Glutamatergic neuron (in vitro differentiated cells): ENCODE measurements at regions not wholly inside any gene's neighbourhood (a gene's known extent, or its start where the extent isn't known, plus 50 kb on each side); places are given as distances from the start of the nearest gene placed in this dataset.
A peak's percentile ranks its signal among the peaks of the same experiment; 100 is the strongest.

Experiments
- DNase-seq: peaks from one replicate; pipeline ENCODE4 v3.0.0; 2022
- H3K27ac Mint-ChIP-seq: one replicate; pipeline ENCODE4 v1.8.0; 2020; ENCODE audit warnings: mild to moderate bottlenecking, mixed read lengths, inconsistent platforms; ENCODE audit not compliant: unreplicated experiment
- H3K27me3 Mint-ChIP-seq: one replicate; pipeline ENCODE4 v1.8.0; 2020; ENCODE audit warnings: mild to moderate bottlenecking, moderate library complexity, mixed read lengths, inconsistent platforms; ENCODE audit not compliant: unreplicated experiment
- H3K36me3 Mint-ChIP-seq: one replicate; pipeline ENCODE4 v1.8.0; 2020; ENCODE audit warnings: mild to moderate bottlenecking, mixed read lengths, inconsistent platforms; ENCODE audit not compliant: unreplicated experiment
- H3K4me1 Mint-ChIP-seq: one replicate; pipeline ENCODE4 v1.8.0; 2020; ENCODE audit warnings: mild to moderate bottlenecking, low read depth, mixed read lengths, inconsistent platforms; ENCODE audit not compliant: unreplicated experiment
- H3K4me3 Mint-ChIP-seq: one replicate; pipeline ENCODE4 v1.8.0; 2020; ENCODE audit warnings: mild to moderate bottlenecking, mixed read lengths, inconsistent platforms; ENCODE audit not compliant: unreplicated experiment
- H3K9me3 Mint-ChIP-seq: one replicate; pipeline ENCODE4 v1.8.0; 2020; ENCODE audit warnings: mild to moderate bottlenecking, moderate library complexity, mixed read lengths, inconsistent platforms; ENCODE audit not compliant: unreplicated experiment
- TF ChIP-seq, protein P1 (sequence below): fragments of 200-600 bp; sonication (generic); IDR thresholded peaks from one replicate; pipeline ENCODE4 v1.5.0; 2021; ENCODE audit not compliant: partially characterized antibody, unreplicated experiment

DNA sequence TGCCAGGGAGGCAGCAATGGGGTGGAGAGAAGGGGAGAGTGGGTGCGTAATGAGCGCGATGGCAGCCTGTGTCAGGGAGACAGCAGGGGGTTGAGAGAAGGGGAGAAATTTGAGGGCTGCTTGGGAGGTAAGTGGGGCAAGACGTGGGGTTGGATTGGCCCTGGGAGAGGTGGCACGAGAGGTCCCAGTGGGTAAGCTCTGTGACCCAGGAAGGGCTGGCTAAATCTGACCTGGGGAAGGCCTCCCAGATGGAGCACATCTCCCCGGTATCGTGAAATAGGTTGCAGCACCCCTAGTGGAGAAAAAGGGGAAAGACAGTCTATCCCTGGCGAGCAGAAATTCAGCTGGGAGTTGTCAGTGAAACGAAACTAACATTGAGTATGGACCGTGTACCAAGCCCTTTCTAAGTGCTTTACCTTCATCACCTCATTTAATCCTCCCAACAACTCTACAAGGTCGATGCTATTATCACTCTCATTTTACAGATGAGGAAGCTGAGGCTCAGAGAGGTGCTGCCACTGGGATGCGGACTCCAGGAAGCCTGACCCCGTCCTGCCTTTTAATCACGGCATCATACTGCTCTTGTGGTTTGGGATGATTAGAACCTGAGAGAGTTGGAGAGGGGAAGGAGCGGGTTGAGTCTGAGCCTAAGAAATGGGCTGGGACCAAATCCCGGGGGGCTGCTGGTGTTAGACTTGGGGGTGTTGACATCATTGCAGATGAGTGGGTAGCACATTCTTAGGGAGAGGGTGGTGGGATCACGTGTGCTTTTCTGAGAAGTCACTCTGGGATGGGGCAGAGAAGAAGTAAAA lies 56.6 kb upstream of the RPL11 start:
- Mint-ChIP-seq H3K4me1 (peaks cover 9% of the 10 kb centered on the region), H3K9me3 (no peaks in the 10 kb centered on the region), H3K4me3 (no peak overlapping the region), H3K27me3 (no peaks in the 10 kb centered on the region), H3K27ac (peak overlapping the region; percentile 62), H3K36me3 (no peaks in the 10 kb centered on the region)
- peak; percentile 40 for DNase-seq
- TF ChIP-seq, protein P1, sequence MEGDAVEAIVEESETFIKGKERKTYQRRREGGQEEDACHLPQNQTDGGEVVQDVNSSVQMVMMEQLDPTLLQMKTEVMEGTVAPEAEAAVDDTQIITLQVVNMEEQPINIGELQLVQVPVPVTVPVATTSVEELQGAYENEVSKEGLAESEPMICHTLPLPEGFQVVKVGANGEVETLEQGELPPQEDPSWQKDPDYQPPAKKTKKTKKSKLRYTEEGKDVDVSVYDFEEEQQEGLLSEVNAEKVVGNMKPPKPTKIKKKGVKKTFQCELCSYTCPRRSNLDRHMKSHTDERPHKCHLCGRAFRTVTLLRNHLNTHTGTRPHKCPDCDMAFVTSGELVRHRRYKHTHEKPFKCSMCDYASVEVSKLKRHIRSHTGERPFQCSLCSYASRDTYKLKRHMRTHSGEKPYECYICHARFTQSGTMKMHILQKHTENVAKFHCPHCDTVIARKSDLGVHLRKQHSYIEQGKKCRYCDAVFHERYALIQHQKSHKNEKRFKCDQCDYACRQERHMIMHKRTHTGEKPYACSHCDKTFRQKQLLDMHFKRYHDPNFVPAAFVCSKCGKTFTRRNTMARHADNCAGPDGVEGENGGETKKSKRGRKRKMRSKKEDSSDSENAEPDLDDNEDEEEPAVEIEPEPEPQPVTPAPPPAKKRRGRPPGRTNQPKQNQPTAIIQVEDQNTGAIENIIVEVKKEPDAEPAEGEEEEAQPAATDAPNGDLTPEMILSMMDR = peak; percentile 93

DNA sequence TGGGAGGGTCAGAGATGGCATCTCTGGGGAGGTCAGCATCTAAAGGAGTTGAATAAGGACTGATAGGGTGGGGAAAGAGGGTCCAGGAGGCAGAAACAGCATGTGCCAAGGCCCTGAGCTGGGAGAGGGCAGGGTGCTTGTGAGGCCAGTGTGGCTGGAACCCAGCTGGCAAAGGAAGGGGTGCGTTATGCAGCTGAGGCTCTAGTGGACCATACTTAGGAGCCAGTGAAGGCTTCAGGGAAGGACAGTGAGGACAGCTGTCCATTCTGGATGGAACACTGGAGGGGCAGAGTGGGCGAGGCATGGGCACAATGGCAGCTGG lies 57.1 kb upstream of the RPL11 start:
- H3K36me3 Mint-ChIP-seq = no peaks in the 10 kb centered on the region
- H3K27ac Mint-ChIP-seq = peak overlapping the region; percentile 62
- no peak for DNase-seq
- no peaks in the 10 kb centered on the region for H3K9me3 Mint-ChIP-seq
- peaks cover 9% of the 10 kb centered on the region for H3K4me1 Mint-ChIP-seq
- no peak overlapping the region for H3K4me3 Mint-ChIP-seq
- no peaks in the 10 kb centered on the region for H3K27me3 Mint-ChIP-seq
- TF ChIP-seq, protein P1 = no peak

DNA sequence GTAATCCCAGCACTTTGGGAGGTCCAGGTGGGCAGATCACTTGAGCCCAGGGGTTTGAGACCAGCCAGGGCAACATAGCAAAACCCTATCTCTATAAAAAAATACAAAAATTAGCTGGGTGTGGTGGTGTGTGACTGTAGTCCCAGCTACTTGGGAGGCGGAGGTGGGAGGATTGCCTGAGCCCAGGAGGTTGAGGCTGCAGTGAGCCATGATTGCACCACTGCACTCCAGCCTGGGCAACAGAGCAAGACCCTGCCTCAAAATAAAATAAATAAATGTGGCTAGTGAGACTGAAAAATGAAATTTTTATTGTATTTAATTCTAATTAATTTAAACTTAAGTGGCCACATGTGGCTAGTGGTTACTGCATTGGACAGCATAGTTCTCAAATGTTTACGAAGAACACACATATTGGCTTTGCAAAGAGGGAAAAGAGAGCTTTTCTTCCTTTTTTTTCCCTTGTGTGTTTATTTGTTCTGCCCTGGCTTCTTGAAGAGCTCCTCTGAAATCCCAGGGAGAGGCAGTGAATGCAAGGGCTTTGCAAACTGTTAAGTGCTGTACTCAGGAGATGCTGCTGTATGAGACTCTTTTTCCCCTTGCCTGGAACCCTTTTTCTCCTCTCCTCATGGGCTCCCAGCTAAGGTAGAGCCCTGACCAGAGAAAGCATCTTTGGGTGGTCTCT lies 59.0 kb upstream of the RPL11 start:
- Mint-ChIP-seq H3K27me3 (peaks cover 1% of the 10 kb centered on the region), H3K36me3 (no peaks in the 10 kb centered on the region), H3K4me3 (no peak overlapping the region), H3K9me3 (peaks cover 5% of the 10 kb centered on the region), H3K4me1 (peaks cover 9% of the 10 kb centered on the region), H3K27ac (no peak overlapping the region)
- TF ChIP-seq, protein P1 = no peak
- no peak for DNase-seq

DNA sequence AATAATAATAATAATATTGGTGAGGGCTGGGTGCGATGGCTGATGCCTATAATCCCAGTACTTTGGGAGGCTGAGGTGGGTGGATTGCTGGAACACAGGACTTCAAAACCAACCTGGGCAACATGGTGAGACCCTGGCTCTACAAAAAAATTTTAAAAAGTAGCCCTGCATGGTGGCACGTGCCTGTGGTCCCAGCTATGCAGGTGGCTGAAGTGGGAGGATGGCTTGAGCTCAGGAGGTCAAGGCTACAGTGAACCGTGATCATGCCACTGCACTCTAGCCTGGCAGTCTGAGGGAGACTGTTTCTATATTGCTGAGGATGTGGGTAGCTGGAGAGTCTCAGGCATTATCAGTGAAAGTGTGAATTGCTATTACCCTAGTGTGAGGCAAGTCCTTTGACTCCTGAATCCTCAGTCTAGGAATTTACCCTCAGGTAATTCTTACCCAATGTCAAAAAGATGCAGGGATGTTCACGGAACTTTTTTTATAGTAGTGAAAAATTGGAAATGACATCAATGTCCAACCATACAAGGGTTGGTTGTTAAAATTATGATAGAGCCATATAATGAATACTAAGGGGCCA lies 61.8 kb upstream of the RPL11 start:
- peaks cover 7% of the 10 kb centered on the region for H3K27me3 Mint-ChIP-seq

More for the DNA sequence above, 61.8 kb upstream of the RPL11 start:
- H3K36me3 Mint-ChIP-seq = no peaks in the 10 kb centered on the region
- H3K27ac Mint-ChIP-seq = no peak overlapping the region
- H3K9me3 Mint-ChIP-seq = peaks cover 6% of the 10 kb centered on the region
- TF ChIP-seq, protein P1 = no peak
- H3K4me1 Mint-ChIP-seq = peaks cover 7% of the 10 kb centered on the region
- H3K4me3 Mint-ChIP-seq = no peak overlapping the region
- DNase-seq = no peak
